ENCODE measurements at regions not wholly inside any gene's neighbourhood (a gene's known extent, or its start where the extent isn't known, plus 50 kb on each side); places are given as distances from the start of the nearest gene placed in this dataset.

GRCh38 chr13:58151452-58151851, 519.9 kb downstream of the PCDH17 start:
- Histone ChIP-seq H3K4me3 (ENCODE audit: control extremely low read depth in 1 of 5, extremely low read depth in 1 of 5, insufficient read depth in 1 of 5, low read depth in 2 of 5, low read length in 4 of 5) (no peak overlapping the region), H3K27ac (ENCODE audit: low read length in 2 of 2) (no peak overlapping the region), H3K4me2 (replicated peaks; ENCODE audit: low read depth, low read length, poor library complexity, severe bottlenecking) (no peak overlapping the region), H3K27me3 (replicated peaks in 1 of 4; ENCODE audit: control extremely low read depth in 1 of 4, control insufficient read depth in 3 of 4, insufficient read depth in 4 of 4, low read length in 3 of 4) (no peaks in the 10 kb centered on the region), H3K9me3 (ENCODE audit: control extremely low read depth in 1 of 3, control insufficient read depth in 2 of 3, insufficient read depth in 1 of 3, low read length in 2 of 3) (no peaks in the 10 kb centered on the region), H3K9ac (ENCODE audit: low read length) (no peak overlapping the region), H2AFZ (ENCODE audit: insufficient read depth, low read depth, low read length, poor library complexity, severe bottlenecking) (no peak overlapping the region), H3K36me3 (replicated peaks in 1 of 2; ENCODE audit: control extremely low read depth in 1 of 2, control insufficient read depth in 1 of 2, extremely low read depth in 1 of 2, insufficient read depth in 2 of 2, low read length in 1 of 2) (no peaks in the 10 kb centered on the region), H3K4me1 (ENCODE audit: control insufficient read depth in 2 of 2, insufficient read depth in 2 of 2, low read length in 2 of 2) (no peaks in the 10 kb centered on the region), H4K20me1 (ENCODE audit: control insufficient read depth, insufficient read depth, low read length, poor library complexity, severe bottlenecking) (no peaks in the 10 kb centered on the region), H3K79me2 (ENCODE audit: control insufficient read depth, insufficient read depth, low read length) (no peaks in the 10 kb centered on the region)
- Mint-ChIP-seq H3K9me3 (ENCODE audit: insufficient read depth) (no peaks in the 10 kb centered on the region), H3K4me1 (no peaks in the 10 kb centered on the region), H3K4me3 (no peak overlapping the region), H3K27me3 (no peaks in the 10 kb centered on the region), H3K27ac (no peak overlapping the region)
- TF ChIP-seq EZH2 (IDR thresholded peaks at IDR 0.05; ENCODE audit: borderline replicate concordance, insufficient read depth, low read depth, low read length, poor library complexity, severe bottlenecking), result no peak
- TF ChIP-seq CTCF (IDR thresholded peaks at IDR 0.05), result no peak
- no CpG with 5 or more reads among the region's 2 CpGs for WGBS (ENCODE audit: insufficient coverage)
- POLR2A ChIA-PET, result no interaction called here
- ATAC-seq (ENCODE audit: low read depth), result no peak
- no peak for DNase-seq
- CTCF ChIA-PET, result no interaction called here
- intact Hi-C loops (cut with micrococcal nuclease), result no loop called here

GRCh38 chr13:58160980-58161379, 529.4 kb downstream of the PCDH17 start:
- Histone ChIP-seq H3K4me1 (ENCODE audit: control insufficient read depth in 2 of 2, insufficient read depth in 2 of 2, low read length in 2 of 2) (no peaks in the 10 kb centered on the region), H3K9ac (ENCODE audit: low read length) (no peak overlapping the region), H3K4me3 (ENCODE audit: control extremely low read depth in 1 of 5, extremely low read depth in 1 of 5, insufficient read depth in 1 of 5, low read depth in 2 of 5, low read length in 4 of 5) (no peak overlapping the region), H3K9me3 (ENCODE audit: control extremely low read depth in 1 of 3, control insufficient read depth in 2 of 3, insufficient read depth in 1 of 3, low read length in 2 of 3) (no peaks in the 10 kb centered on the region), H3K4me2 (replicated peaks; ENCODE audit: low read depth, low read length, poor library complexity, severe bottlenecking) (no peak overlapping the region), H3K27me3 (replicated peaks in 1 of 4; ENCODE audit: control extremely low read depth in 1 of 4, control insufficient read depth in 3 of 4, insufficient read depth in 4 of 4, low read length in 3 of 4) (no peaks in the 10 kb centered on the region), H3K27ac (ENCODE audit: low read length in 2 of 2) (no peak overlapping the region), H4K20me1 (ENCODE audit: control insufficient read depth, insufficient read depth, low read length, poor library complexity, severe bottlenecking) (no peaks in the 10 kb centered on the region), H3K36me3 (replicated peaks in 1 of 2; ENCODE audit: control extremely low read depth in 1 of 2, control insufficient read depth in 1 of 2, extremely low read depth in 1 of 2, insufficient read depth in 2 of 2, low read length in 1 of 2) (no peaks in the 10 kb centered on the region), H2AFZ (ENCODE audit: insufficient read depth, low read depth, low read length, poor library complexity, severe bottlenecking) (no peak overlapping the region), H3K79me2 (ENCODE audit: control insufficient read depth, insufficient read depth, low read length) (no peaks in the 10 kb centered on the region)
- intact Hi-C loops (cut with micrococcal nuclease), result no loop called here
- no peaks in the 10 kb centered on the region for H3K9me3 Mint-ChIP-seq (ENCODE audit: insufficient read depth)
- TF ChIP-seq EZH2 (IDR thresholded peaks at IDR 0.05; ENCODE audit: borderline replicate concordance, insufficient read depth, low read depth, low read length, poor library complexity, severe bottlenecking) (no peak), CTCF (IDR thresholded peaks at IDR 0.05) (no peak)
- no peak overlapping the region for H3K4me3 Mint-ChIP-seq
- H3K27me3 Mint-ChIP-seq, result no peaks in the 10 kb centered on the region
- H3K4me1 Mint-ChIP-seq, result no peaks in the 10 kb centered on the region
- POLR2A ChIA-PET, result no interaction called here
- DNase-seq, result no peak
- no peak for ATAC-seq (ENCODE audit: low read depth)
- H3K27ac Mint-ChIP-seq, result no peak overlapping the region
- CTCF ChIA-PET, result no interaction called here
